ENCODE measurements at regions not wholly inside any gene's neighbourhood (a gene's known extent, or its start where the extent isn't known, plus 50 kb on each side); places are given as distances from the start of the nearest gene placed in this dataset.

DNA sequence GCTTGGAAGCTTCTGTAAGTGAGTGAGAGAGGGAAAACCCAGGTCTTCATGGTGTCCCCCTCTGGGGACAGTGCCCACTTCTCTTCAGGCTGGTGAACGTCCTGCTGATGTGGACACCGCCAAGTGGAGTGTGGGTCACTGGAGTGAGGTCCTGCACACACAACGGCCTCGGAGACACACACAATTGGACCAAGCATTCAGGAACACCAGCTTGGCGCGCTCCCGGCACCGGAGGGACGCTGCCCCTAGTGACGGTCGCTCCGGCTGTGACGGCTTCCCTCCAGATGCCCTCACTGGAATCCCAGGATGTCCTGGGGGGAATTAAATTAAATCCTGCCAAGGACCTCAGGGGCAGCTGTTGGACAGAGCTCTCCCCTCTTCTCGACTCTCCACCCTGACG, 123.1 kb downstream of the ZNF664 start:
- no peak for TF ChIP-seq POLR2AphosphoS5 (IDR thresholded peaks at IDR 0.05; ENCODE audit: borderline replicate concordance, low read depth, low read length)
- no peak for TF ChIP-seq EZH2 (IDR thresholded peaks at IDR 0.05)
